Hindlimb muscle (tissue), 1 donor: ENCODE measurements at regions not wholly inside any gene's neighbourhood (a gene's known extent, or its start where the extent isn't known, plus 50 kb on each side); places are given as distances from the start of the nearest gene placed in this dataset.
A peak's percentile ranks its signal among the peaks of the same experiment; 100 is the strongest.

Source experiments
- DNase-seq: peaks from one replicate; pipeline ENCODE4 v3.0.0-alpha.2; 2013

- DNase-seq: no peak
Observed at GRCh38 chr4:189294574-189294973, 646.1 kb upstream of the FRG1 start.

- no peak for DNase-seq
Observed at GRCh38 chr4:189299706-189300105, 641.0 kb upstream of the FRG1 start.

GRCh38 chr4:189301692-189302091, 639.0 kb upstream of the FRG1 start:
- DNase-seq: no peak

GRCh38 chr4:189302719-189303118, 638.0 kb upstream of the FRG1 start:
- no peak for DNase-seq

- no peak for DNase-seq
Observed at GRCh38 chr4:189304167-189304566, 636.5 kb upstream of the FRG1 start.

- no peak for DNase-seq
Observed at GRCh38 chr4:189304809-189305208, 635.9 kb upstream of the FRG1 start.

GRCh38 chr4:189305500-189305899, 635.2 kb upstream of the FRG1 start:
- DNase-seq: peak; percentile 14

- DNase-seq: no peak
Observed at GRCh38 chr4:189311251-189311650, 629.4 kb upstream of the FRG1 start.

- DNase-seq: no peak
Observed at GRCh38 chr4:189313064-189313463, 627.6 kb upstream of the FRG1 start.

GRCh38 chr4:189313861-189314513, 626.7 kb upstream of the FRG1 start:
- DNase-seq: no peak

- DNase-seq: no peak
Observed at GRCh38 chr4:189322426-189322825, 618.2 kb upstream of the FRG1 start.

- DNase-seq: no peak
Observed at GRCh38 chr4:189341881-189342280, 598.8 kb upstream of the FRG1 start.

GRCh38 chr4:189355590-189355989, 585.1 kb upstream of the FRG1 start:
- no peak for DNase-seq

- DNase-seq: no peak
Observed at GRCh38 chr4:189362364-189362763, 578.3 kb upstream of the FRG1 start.

GRCh38 chr4:189364032-189364449, 576.6 kb upstream of the FRG1 start:
- DNase-seq: no peak

- DNase-seq: no peak
Observed at GRCh38 chr4:189365451-189365850, 575.2 kb upstream of the FRG1 start.

- no peak for DNase-seq
Observed at GRCh38 chr4:189367832-189368231, 572.8 kb upstream of the FRG1 start.

GRCh38 chr4:189374176-189374575, 566.5 kb upstream of the FRG1 start:
- no peak for DNase-seq

GRCh38 chr4:189376901-189377300, 563.8 kb upstream of the FRG1 start:
- DNase-seq: no peak

GRCh38 chr4:189377569-189377968, 563.1 kb upstream of the FRG1 start:
- no peak for DNase-seq

GRCh38 chr4:189385098-189385497, 555.6 kb upstream of the FRG1 start:
- DNase-seq: no peak

GRCh38 chr4:189385579-189385978, 555.1 kb upstream of the FRG1 start:
- no peak for DNase-seq

GRCh38 chr4:189396435-189396834, 544.2 kb upstream of the FRG1 start:
- DNase-seq: no peak

GRCh38 chr4:189404271-189404670, 536.4 kb upstream of the FRG1 start:
- DNase-seq: no peak

GRCh38 chr4:189409158-189409557, 531.5 kb upstream of the FRG1 start:
- no peak for DNase-seq
